Heart left ventricle (tissue), 16 donors: ENCODE measurements at regions not wholly inside any gene's neighbourhood (a gene's known extent, or its start where the extent isn't known, plus 50 kb on each side); places are given as distances from the start of the nearest gene placed in this dataset.
A peak's percentile ranks its signal among the peaks of the same experiment; 100 is the strongest.
"Not testable (repeated sequence)": the region's sequence is repeated elsewhere in the genome, so short reads cannot be mapped to it uniquely, and the experiment has no call there.

Source experiments
- ATAC-seq, 4 donors: fragments of 200-7000 bp; cut with Tn5 transposase; one replicate each; pipeline ENCODE4 v1.9.1; 2020 to 2022; ENCODE audit warnings: moderate library complexity in 4 of 4, mild to moderate bottlenecking in 3 of 4, moderate number of reproducible peaks in 1 of 4
- DNase-seq, 5 donors: peaks; one replicate each; pipeline ENCODE4 v3.0.0-alpha.2; 2020
- H3K27ac ChIP-seq, 12 donors: fragments of 200-600 bp; sonication (generic) in 4 of 12; one replicate each; pipeline versions ENCODE4 v1.5.0 to v1.8.0; 2016 to 2022; ENCODE audit warnings: mild to moderate bottlenecking in 2 of 12
- H3K27me3 ChIP-seq, 9 donors: fragments of 200-600 bp; sonication (generic) in 2 of 9; one replicate each; pipeline versions ENCODE4 v1.5.1 to v1.8.0; 2016 to 2022; ENCODE audit warnings: mild to moderate bottlenecking in 3 of 9
- H3K36me3 ChIP-seq, 9 donors: fragments of 200-600 bp; sonication (generic) in 2 of 9; one replicate each; pipeline versions ENCODE4 v1.5.0 to v1.8.0; 2018 to 2022; ENCODE audit warnings: mild to moderate bottlenecking in 2 of 9
- H3K4me1 ChIP-seq, 12 donors: fragments of 200-600 bp; sonication (generic) in 4 of 12; one replicate each; pipeline versions ENCODE4 v1.5.0 to v1.8.0; 2016 to 2022; ENCODE audit warnings: mild to moderate bottlenecking in 3 of 12
- H3K4me3 ChIP-seq, 12 donors: fragments of 200-600 bp; sonication (generic) in 4 of 12; one replicate each; pipeline versions ENCODE4 v1.5.0 to v1.8.0; 2017 to 2022; ENCODE audit warnings: mild to moderate bottlenecking in 9 of 12, moderate library complexity in 4 of 12
- H3K9me3 ChIP-seq, 12 donors: fragments of 200-600 bp; sonication (generic) in 4 of 12; one replicate each; pipeline versions ENCODE4 v1.5.0 to v1.8.0; 2016 to 2022; ENCODE audit warnings: mild to moderate bottlenecking in 1 of 12
- POLR2A ChIP-seq, 2 donors: fragments of 450-650 bp; IDR thresholded peaks; one replicate each; pipeline ENCODE4 v1.6.1; 2017; ENCODE audit warnings: antibody characterized with exemption in 2 of 2, mild to moderate bottlenecking in 2 of 2, moderate library complexity in 2 of 2
- WGBS, 4 donors: extraction: QIAGEN DNeasy Blood & Tissue Kit in 2 of 4; methylation state at CpG; one replicate each; pipeline versions ENCODE4 v1.1.5 to v1.1.7; 2013 to 2018; 5-methylcytosine and 5-hydroxymethylcytosine counted together
- intact Hi-C, 10 donors: fragments of 100-400 bp; cut with DNase I; formaldehyde crosslinking; loops; one replicate each; pipeline versions ENCODE4 v1.11.1 to v1.14.2; 2022
- TF ChIP-seq, protein P1 (sequence below), 12 donors: fragments of 200-600 bp; sonication (generic) in 4 of 12; IDR thresholded peaks; one replicate each; pipeline versions ENCODE4 v1.5.0 to v1.8.0; 2018 to 2022; ENCODE audit warnings: antibody characterized with exemption in 12 of 12, mild to moderate bottlenecking in 5 of 12
- donor health status: ischemic (EF 13 %, LVEDD 7.1; RV severe dilation, severe dysfunction).
- donor health status: healthy with polysubstance abuse.
- donor health status: DM: no; HTN: yes; CAD: no.
- donor health status: DM: no; HTN: no; CAD: no.
- donor health status: ischemic (EF 25% LVEDD 6.9; RV normal size, moderate dysfunction).
- donor health status: ischemic (EF 25% LVEDD 5.7; RV mildly dilated, moderate dysfunction).
- donor health status: healthy.
- donor health status: DM: yes; HTN: yes; CAD: no.
- donor health status: ischemic (EF 35%, LVEDD 5.7; RV mildly dilated, moderate dysfunction).
- donor health status: nonischemic (EF 11% LVEDD 7.7; RV severe dilation, severe dysfunction).
- donor health status: DM: yes; HTN: yes; CAD: no.
- donor health status: PGD.
- donor health status: ischemic (EF 29% LVEDD 5.4; RV normal size, mild dysfunction).
- donor health status: nonischemic (EF 23%, LVEDD 6.1; RV moderate dilation, normal function).

DNA sequence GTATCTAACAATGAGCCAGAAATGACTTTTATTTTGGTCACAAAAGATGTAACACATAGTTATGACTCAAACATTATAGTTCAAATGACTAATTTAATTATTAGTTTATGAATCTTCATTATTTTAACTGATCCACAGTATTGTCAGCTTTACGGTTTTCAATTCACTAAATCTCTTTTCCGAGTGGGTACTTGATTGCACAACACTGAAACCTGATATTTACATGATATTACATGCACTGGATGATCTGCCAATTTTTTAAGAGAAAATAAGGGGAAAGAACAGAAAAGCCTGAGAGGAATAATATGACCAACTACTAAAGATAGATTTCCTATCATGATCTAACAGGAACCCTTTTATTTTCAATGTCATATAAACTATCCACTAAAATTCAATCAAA, 1446.0 kb downstream of the FSTL5 start:
- H3K27me3 ChIP-seq = no peaks in the 10 kb centered on the region
- no peak overlapping the region for H3K4me3 ChIP-seq
- no peak for TF ChIP-seq POLR2A (IDR thresholded peaks at IDR 0.05)
- TF ChIP-seq, protein P1, sequence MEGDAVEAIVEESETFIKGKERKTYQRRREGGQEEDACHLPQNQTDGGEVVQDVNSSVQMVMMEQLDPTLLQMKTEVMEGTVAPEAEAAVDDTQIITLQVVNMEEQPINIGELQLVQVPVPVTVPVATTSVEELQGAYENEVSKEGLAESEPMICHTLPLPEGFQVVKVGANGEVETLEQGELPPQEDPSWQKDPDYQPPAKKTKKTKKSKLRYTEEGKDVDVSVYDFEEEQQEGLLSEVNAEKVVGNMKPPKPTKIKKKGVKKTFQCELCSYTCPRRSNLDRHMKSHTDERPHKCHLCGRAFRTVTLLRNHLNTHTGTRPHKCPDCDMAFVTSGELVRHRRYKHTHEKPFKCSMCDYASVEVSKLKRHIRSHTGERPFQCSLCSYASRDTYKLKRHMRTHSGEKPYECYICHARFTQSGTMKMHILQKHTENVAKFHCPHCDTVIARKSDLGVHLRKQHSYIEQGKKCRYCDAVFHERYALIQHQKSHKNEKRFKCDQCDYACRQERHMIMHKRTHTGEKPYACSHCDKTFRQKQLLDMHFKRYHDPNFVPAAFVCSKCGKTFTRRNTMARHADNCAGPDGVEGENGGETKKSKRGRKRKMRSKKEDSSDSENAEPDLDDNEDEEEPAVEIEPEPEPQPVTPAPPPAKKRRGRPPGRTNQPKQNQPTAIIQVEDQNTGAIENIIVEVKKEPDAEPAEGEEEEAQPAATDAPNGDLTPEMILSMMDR (IDR thresholded peaks at IDR 0.05) = no peak
- WGBS, 4 donors = 75 to 81% (median 79%) methylated on average over 2 of the region's 2 CpGs
- no peaks in the 10 kb centered on the region for H3K4me1 ChIP-seq
- no peak overlapping the region for H3K27ac ChIP-seq
- intact Hi-C loops = no loop called here
- no peaks in the 10 kb centered on the region for H3K9me3 ChIP-seq
- DNase-seq (no peak), ATAC-seq (no peak)
- H3K36me3 ChIP-seq = no peaks in the 10 kb centered on the region

DNA sequence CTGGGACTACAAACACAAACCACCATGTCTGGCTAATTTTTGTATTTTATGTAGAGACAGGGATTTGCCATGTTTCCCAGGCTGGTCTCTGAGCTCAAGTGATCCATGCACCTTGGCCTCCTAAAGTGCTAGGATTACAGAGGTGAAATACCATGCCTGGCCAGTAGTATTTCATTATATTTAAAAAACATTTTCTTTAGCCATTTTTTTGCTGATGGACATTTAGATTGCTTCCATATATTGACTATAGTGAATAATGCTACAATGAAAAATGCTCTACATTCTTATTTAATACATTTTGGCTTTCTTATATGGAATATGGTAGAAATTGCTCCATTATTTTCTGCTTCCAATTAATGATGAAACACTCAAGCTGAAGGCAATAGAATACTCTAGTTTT, 1439.7 kb downstream of the FSTL5 start:
- intact Hi-C loops = no loop called here

DNA sequence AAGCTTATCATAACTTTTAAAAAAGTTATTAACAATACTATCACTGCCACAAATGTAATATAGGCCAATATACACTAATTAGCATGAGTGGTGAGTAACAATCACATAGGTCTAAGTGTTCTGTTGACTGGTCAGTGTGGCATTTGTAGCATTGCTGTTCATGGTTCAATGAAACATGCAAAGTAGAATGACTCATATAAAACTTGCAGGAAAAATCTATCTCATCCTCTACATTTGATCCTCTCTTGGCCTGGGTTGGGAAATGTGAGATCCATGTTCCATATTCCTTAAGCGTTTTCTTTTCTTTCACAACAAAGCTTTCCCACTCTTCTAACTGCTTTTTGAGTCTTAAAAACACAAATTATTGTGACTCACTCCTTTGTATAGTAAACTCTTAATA, 1418.7 kb downstream of the FSTL5 start:
- intact Hi-C loops = no loop called here
- Histone ChIP-seq H3K4me1 (no peaks in the 10 kb centered on the region), H3K36me3 (no peaks in the 10 kb centered on the region), H3K27ac (no peak overlapping the region), H3K27me3 (no peaks in the 10 kb centered on the region), H3K4me3 (no peak overlapping the region), H3K9me3 (peaks cover 0 to 2% (median 0%) of the 10 kb centered on the region in 12 donors)
- ATAC-seq (no peak), DNase-seq (no peak)
- no peak for TF ChIP-seq POLR2A (IDR thresholded peaks at IDR 0.05)
- TF ChIP-seq, protein P1 (IDR thresholded peaks at IDR 0.05) = no peak
- 72 to 84% (median 79%) methylated on average over 1 of the region's 1 CpG for WGBS, 4 donors

More for the DNA sequence above, 1439.7 kb downstream of the FSTL5 start:
- no peak for TF ChIP-seq POLR2A (IDR thresholded peaks at IDR 0.05)
- TF ChIP-seq, protein P1 (IDR thresholded peaks at IDR 0.05) = no peak
- Histone ChIP-seq H3K27ac (no peak overlapping the region), H3K27me3 (no peaks in the 10 kb centered on the region), H3K4me1 (no peaks in the 10 kb centered on the region), H3K36me3 (no peaks in the 10 kb centered on the region), H3K4me3 (no peak overlapping the region), H3K9me3 (no peaks in the 10 kb centered on the region)
- DNase-seq (no peak), ATAC-seq (no peak)

DNA sequence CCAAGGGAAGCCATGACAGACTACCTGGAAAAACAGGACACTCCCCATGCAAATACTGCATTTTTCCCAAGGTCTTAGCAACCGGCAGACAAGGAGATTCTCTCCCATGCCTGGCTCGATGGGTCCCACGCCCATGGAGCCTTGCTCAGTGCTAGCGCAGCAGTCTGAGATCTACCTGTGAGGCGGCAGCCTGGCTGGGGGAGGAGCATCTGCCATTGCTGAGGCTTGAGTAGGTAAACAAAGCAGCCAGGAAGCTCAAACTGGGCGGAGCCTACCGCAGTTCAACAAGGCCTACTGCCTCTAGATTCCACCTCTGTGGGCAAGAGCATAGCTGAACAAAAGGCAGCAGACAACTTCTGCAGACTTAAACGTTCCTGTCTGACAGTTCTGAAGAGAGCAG, 1417.2 kb downstream of the FSTL5 start:
- H3K9me3 ChIP-seq = peaks cover 0 to 13% (median 0%) of the 10 kb centered on the region in 12 donors
- WGBS, 4 donors = 78 to 85% (median 84%) methylated on average over 4 to 8 of the region's 8 CpGs
- ATAC-seq, intact Hi-C loops, H3K36me3 ChIP-seq, H3K4me3 ChIP-seq, H3K27me3 ChIP-seq, H3K27ac ChIP-seq, H3K4me1 ChIP-seq: not testable (repeated sequence)
- DNase-seq = peak in 1 of 5 donors; percentile 52

DNA sequence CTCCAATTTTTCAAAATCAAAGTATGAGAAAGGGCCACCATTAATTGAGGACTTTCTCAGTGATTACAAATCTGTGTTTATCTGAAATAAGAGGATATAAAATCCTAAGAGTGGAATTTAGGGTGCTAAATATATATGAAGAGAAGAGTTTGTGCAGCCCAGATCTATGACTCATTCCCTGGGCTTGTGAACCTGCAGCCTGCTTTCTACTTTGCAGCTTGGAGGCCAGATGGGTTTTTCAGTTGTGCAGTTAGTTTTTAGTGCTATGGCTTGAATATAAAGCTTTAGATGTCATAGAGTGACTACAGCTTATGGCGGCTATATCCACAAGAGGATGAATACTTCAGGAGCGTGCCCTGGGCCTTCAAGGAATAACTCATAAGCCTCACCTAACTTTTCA, 1391.1 kb downstream of the FSTL5 start:
- no peak overlapping the region for H3K4me3 ChIP-seq
- TF ChIP-seq, protein P1 (IDR thresholded peaks at IDR 0.05) = no peak
- no peak for TF ChIP-seq POLR2A (IDR thresholded peaks at IDR 0.05)
- H3K4me1 ChIP-seq = no peaks in the 10 kb centered on the region
- 83 to 88% (median 86%) methylated on average over 2 of the region's 2 CpGs for WGBS, 4 donors
- ATAC-seq (no peak), DNase-seq (no peak)
- H3K27ac ChIP-seq = no peak overlapping the region
- intact Hi-C loops = no loop called here
- no peaks in the 10 kb centered on the region for H3K36me3 ChIP-seq
- H3K27me3 ChIP-seq = no peaks in the 10 kb centered on the region
- no peaks in the 10 kb centered on the region for H3K9me3 ChIP-seq
